Middle frontal gyrus (tissue), 1 donor: ENCODE measurements at regions not wholly inside any gene's neighbourhood (a gene's known extent, or its start where the extent isn't known, plus 50 kb on each side); places are given as distances from the start of the nearest gene placed in this dataset.
"Not testable (repeated sequence)": the region's sequence is repeated elsewhere in the genome, so short reads cannot be mapped to it uniquely, and the experiment has no call there.

Experiments used
- DNase-seq: peaks from one replicate; pipeline ENCODE4 v3.0.0-alpha.2; 2015; ENCODE audit warnings: low spot score; ENCODE audit errors: extremely low spot score

- no peak for DNase-seq
These were observed 987.2 kb upstream of the ROBO1 start for GRCh38 chr3:80754969-80755368.

- DNase-seq = no peak
These were observed 985.2 kb upstream of the ROBO1 start for GRCh38 chr3:80753021-80753420.

- DNase-seq = no peak
These were observed 982.8 kb upstream of the ROBO1 start for GRCh38 chr3:80750637-80751036.

- no peak for DNase-seq
These were observed 967.1 kb upstream of the ROBO1 start for GRCh38 chr3:80734920-80735319.

- no peak for DNase-seq
These were observed 966.7 kb upstream of the ROBO1 start for GRCh38 chr3:80734483-80734882.

- DNase-seq = no peak
These were observed 965.9 kb upstream of the ROBO1 start for GRCh38 chr3:80733522-80734176.

GRCh38 chr3:80727561-80727960, 959.8 kb upstream of the ROBO1 start:
- not testable (repeated sequence) for DNase-seq

GRCh38 chr3:80709597-80710322, 942.0 kb upstream of the ROBO1 start:
- DNase-seq = not testable (repeated sequence)

GRCh38 chr3:80705290-80705689, 937.5 kb upstream of the ROBO1 start:
- DNase-seq = no peak

GRCh38 chr3:80701349-80701748, 933.6 kb upstream of the ROBO1 start:
- DNase-seq = no peak

GRCh38 chr3:80697291-80697690, 929.5 kb upstream of the ROBO1 start:
- DNase-seq = no peak

- no peak for DNase-seq
These were observed 928.5 kb upstream of the ROBO1 start for GRCh38 chr3:80696280-80696679.

- no peak for DNase-seq
These were observed 921.0 kb upstream of the ROBO1 start for GRCh38 chr3:80688814-80689213.

- no peak for DNase-seq
These were observed 915.2 kb upstream of the ROBO1 start for GRCh38 chr3:80682951-80683350.

- no peak for DNase-seq
These were observed 914.4 kb upstream of the ROBO1 start for GRCh38 chr3:80682235-80682634.

GRCh38 chr3:80677796-80678195, 910.0 kb upstream of the ROBO1 start:
- no peak for DNase-seq

GRCh38 chr3:80676866-80677265, 909.1 kb upstream of the ROBO1 start:
- DNase-seq = no peak

- DNase-seq = no peak
These were observed 908.5 kb upstream of the ROBO1 start for GRCh38 chr3:80676261-80676660.

GRCh38 chr3:80675790-80676189, 908.0 kb upstream of the ROBO1 start:
- DNase-seq = no peak

GRCh38 chr3:80668600-80669294, 900.9 kb upstream of the ROBO1 start:
- no peak for DNase-seq

- no peak for DNase-seq
These were observed 900.3 kb upstream of the ROBO1 start for GRCh38 chr3:80668100-80668499.

GRCh38 chr3:80663426-80663825, 895.6 kb upstream of the ROBO1 start:
- no peak for DNase-seq
